ENCODE measurements at regions not wholly inside any gene's neighbourhood (a gene's known extent, or its start where the extent isn't known, plus 50 kb on each side); places are given as distances from the start of the nearest gene placed in this dataset.
"Not testable (repeated sequence)": the region's sequence is repeated elsewhere in the genome, so short reads cannot be mapped to it uniquely, and the experiment has no call there.

DNA sequence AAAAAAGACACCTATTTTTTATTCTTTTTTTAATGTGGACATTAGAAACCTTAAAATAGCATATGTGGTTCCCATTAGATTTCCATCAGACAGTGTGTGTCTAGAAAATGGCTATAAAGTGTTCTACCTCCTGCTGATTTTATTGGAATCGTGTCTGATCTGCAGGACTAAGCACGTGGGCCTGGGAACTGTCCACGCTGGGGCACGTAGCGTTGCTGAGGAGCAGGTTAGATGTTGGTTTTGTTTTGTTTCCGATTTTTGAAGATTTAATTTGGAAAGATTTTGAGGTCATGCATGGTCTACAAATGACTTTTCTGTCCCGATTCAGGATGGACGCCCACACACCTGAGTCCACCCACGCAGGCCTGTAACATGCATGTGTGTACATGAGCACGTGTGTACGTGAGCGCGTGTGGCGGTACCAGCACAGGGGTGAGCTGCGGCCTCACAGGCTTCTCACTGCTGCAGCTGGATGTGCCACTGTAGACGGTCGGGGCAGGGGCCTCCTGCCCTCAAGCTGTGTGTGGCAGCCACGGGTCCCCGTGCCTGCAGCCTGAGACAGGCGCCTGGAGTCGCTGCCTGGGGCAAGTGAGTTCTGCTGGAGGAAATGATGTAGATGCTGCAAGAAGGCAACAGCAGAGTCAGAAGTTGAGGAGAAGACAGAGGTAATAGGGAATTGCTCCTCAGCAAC, 99.7 kb upstream of the CTDP1 start:
- DNase-seq: no peak

DNA sequence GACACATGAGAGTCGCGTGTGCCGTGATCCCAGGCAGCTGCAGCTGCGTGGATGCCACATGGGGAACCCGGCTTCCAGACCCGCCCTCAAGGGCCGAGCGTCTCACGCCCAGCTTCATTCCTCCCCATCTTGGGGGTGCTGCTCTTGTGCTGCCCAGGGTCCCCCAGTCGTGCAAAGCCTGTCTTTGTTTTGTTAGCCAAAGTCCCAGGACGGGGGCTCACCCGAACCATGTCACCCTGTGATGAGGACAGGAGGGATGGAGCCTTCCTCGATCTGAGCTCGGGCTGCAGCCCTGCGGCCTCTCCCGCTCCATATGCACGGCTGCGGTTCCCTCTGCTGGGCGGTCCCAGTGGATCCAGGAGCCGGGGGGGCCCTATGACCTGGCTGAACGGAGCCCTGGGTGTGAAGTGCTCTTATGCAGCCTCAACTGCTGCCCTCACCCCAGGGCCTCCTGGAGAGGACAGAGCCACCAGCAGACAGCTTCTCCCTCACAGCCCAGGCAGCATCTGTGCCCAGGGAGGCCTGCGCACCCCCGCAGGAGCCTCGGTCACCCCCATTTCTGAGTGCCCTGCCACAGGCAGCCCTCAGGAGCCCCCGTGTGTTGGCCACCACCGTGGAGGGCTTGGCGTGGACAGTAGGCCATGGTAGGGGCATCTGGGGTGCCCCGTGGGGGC, 99.0 kb upstream of the CTDP1 start:
- DNase-seq: no peak

- no peak for DNase-seq
Measured at GRCh38 chr18:79581406-79581805, 98.2 kb upstream of the CTDP1 start.

DNA sequence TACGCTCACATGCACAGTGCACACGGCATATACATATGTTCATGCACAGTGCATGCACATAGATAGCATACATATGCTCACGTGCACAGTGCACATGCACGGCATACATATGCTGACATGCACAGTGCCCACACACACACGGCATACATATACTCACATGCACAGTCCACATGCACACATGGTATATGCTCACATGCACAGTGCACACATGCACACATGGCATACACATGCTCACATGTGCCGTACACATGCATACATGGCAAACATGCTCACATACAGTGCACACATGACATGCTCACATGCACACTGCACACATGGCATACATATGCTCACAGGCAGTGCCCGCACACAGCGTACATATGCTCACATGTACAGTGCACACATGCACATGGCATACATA, 97.7 kb upstream of the CTDP1 start:
- no peak for DNase-seq

GRCh38 chr18:79582978-79583377, 96.6 kb upstream of the CTDP1 start:
- DNase-seq: no peak

- no peak for DNase-seq
Measured at GRCh38 chr18:79583426-79583825, 96.2 kb upstream of the CTDP1 start.

GRCh38 chr18:79583984-79584401, 95.6 kb upstream of the CTDP1 start:
- no peak for DNase-seq

DNA sequence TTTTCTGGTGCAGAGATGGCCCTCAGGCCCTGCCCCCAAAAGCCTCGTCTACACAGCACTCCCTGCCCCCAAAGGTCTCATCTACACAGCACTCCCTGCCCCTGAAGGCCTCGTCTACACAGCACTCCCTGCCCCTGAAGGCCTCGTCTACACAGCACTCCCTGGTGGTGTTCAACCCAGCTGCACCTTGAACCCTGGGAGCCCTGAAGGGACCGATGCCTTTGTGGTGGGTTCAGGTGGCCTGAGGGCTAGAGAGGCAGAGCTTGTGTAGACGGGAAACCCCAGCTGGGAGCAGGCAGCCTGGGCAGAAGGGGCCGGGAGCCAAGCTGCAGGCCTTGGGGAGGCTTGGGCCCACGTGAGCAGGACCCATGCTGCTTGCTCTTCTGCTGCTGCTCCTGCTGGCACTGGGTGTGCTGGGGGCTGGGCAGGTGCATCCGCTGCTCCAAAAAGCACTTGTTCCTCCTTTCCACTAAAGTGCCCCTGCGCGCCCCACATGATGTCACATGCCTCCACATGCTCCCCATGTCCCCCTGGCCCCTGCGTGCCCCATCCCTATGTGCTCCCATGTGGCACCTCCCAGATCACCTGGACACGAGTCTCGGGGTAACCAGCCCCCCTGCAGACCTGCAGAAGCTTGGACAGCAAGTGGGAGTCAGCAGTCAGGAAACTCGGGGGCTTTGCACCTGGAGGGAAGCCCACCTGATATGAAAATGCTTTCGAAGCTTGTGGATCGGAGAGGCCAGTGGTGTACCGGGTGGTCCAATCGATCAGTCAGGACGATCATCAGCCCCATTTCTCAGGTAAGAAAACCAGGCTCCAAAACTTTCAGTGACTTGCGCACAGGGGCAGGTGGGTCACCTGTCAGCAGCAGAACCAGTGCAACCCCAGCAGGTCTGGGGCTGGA, 94.9 kb upstream of the CTDP1 start:
- DNase-seq: no peak

DNA sequence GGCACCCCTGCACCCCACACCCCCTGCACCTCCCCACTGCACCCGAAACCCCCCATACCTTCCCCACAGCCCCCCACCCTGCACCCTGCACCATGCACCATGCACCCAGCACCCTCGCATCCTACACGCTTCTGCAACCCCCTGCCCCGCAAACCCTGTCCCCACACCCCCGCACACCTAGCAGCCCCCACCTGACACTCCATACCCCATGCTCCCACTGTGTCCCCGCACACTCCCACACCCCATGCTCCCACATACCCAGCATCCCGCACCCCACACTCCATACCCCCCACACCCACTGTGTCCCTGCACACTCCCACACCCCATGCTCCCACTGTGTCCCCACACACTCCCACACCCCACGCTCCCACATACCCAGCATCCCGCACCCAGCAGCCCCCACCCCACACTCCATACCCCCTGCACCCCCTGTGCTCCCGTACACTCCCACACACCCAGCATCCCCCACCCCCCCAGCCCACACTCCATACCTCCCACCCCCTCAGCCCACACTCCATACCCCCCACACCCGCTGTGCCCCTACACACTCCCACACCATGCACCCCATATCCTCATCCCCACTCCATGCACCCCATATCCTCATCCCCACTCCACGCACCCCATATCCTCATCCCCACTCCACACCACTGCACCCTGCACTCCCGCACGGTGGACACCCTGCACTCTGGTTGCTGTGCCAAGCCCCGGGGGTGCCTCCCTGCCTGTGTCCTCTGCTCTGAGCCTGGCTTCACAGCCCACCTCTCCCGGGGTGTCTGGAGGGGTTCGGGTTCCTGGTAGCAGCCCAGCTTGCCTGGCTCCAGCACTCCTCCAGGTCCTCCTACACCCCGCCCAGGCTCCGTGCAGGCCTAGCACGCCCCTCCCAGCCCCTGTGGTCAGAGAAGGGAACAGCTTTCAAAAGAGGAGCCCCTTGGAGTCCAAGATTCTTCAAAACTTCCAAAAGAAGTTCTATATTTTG, 93.9 kb upstream of the CTDP1 start:
- no peak for DNase-seq

DNA sequence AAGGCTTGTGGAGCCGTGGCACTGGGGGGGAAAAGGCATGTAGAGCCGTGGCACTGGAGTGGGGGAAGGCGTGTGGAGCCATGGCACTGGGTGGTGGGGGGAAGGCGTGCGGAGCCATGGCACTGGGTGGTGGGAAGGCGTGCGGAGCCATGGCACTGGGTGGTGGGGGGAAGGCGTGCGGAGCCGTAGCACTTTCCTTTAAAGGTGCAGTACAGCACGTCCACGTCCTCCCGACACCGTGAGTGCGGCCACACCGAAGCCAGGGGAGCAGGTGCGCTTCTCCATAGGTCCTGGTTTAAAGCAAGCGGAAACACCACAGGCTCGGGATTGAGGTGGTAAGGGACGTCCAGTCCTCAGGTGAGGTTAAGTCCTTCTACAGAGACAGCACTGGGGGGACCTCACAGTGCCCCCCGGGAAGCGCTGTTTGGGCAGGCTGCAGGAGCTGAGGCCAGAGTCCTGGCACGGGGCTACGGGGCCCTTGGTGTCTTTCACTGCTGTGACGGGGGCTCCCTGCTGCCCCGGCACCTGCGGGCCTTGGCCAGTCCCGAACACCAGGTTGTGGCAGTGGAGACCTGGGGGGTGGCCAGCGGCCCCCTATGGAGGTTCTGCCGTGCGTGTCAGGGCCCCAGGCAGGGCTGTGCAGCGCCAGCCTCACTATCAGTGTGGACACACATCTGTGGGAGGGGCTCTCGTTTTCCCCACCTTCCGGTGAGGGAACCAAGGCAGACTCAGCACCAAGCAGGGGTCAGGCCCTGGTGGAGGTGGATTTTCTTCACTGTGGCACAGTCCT, 93.0 kb upstream of the CTDP1 start:
- no peak for DNase-seq

- DNase-seq: no peak
Measured at GRCh38 chr18:79587226-79587741, 92.3 kb upstream of the CTDP1 start.

DNA sequence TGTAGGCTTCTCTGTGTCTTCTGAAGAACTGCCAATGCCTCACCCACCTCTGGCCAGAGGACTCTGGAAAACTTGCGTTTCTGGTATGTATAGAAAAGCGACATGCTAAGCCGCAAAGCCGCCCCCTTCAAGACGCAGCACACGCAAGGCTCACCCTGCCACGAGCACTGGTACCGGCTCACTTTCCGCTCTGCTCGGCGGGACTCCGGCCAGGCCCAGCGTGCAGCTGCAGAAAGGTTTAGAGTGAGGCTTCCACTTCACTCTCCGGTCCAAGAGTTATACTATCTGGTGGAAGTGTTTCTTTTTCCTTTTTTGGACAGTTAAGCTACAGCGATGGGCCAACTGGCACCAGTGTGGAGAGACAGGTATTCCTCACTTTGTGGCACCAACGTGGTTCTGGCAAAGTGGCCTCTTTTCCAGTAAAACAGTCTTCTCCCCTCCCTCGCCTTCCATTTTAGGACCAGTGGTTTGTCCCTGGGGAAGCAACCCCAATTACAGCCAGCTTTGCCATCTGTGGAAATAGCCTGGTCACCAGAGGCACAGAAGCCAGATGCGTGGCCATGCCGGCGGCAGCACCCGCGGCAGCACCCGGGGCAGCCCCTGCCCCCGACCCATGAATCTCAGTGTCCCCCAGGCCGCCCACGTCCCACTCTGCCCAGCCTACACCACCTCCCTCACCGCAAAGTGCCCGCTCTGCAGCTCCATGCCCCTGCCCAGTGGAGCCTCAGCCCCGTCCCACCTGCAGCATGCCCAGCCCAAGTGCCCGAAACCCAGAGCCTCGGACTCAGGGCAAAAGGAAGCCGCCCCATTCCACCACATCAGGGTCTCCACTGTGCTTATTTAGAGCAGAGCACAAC, 91.6 kb upstream of the CTDP1 start:
- no peak for DNase-seq

DNA sequence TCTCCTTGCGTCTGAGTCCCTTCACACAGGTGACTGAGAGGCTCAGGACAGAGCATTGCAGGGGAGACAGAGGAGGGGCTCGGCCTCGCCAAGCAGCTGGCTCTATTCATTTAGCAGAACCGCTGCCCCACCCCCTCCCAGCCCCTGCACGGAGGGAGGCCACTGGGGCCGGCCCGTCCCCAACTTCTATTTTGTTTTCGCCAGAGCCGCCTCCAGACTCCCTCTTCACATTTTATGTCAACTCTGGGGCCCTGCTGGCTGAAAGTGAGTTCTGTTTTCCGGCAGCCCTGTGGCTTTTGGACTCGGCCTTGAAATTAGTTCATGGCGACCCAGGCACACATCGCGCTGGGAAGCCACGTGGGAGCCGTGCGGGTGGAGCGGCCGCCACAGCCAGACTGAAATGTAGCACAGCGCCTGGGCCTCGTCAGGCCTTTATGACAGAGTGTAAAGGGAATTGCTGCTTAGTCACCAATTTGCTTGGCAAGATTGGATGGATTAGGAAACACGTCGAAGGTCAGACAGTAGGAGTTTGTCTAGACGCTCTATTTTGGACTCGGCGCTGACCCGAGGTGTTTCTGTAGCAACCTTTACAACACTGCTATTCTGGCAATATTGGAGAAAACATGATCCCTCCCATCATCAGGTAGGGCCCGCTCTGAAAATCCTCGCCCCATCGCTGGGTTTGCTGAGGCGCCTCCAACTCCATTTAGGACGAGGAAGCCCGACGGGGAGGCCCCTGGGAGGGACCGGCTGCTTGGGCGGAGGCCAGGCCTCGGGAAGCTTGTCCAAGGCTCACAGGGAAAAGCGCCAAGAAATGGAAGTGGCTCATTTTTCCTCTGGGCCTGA, 90.7 kb upstream of the CTDP1 start:
- DNase-seq: peak; percentile 69

DNA sequence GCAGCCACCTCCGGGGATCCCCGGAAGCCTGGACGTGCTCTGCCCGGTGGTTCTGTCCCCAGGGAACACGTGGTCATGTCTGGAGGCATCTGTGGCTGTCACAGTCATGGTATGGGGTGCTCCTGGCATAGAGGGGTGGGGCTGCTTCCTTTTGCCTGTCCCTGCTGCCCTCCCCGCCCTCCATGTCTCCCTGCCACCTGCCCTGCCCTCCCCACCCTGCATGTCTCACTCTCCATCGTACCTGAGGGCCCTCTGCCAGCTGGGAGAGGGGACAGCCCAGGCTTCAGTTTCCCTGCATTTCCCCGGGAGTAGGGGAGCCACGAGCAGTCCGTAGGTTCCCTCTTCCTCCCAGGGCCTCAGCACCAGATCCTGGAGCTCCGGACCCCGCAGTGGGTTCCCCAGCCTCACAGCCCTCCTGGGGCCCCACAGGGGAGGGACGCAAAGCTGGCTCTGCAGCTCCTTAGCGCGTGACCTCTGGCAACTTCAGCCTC, 90.0 kb upstream of the CTDP1 start:
- DNase-seq: no peak

- DNase-seq: no peak
Measured at GRCh38 chr18:79590191-79591031, 89.2 kb upstream of the CTDP1 start.

GRCh38 chr18:79591032-79591308, 88.6 kb upstream of the CTDP1 start:
- no peak for DNase-seq

- not testable (repeated sequence) for DNase-seq
Measured at GRCh38 chr18:79592684-79593083, 86.9 kb upstream of the CTDP1 start.

- DNase-seq: no peak
Measured at GRCh38 chr18:79595876-79596374, 83.7 kb upstream of the CTDP1 start.
